ENCODE measurements at regions not wholly inside any gene's neighbourhood (a gene's known extent, or its start where the extent isn't known, plus 50 kb on each side); places are given as distances from the start of the nearest gene placed in this dataset.
A peak's percentile ranks its signal among the peaks of the same experiment; 100 is the strongest.

DNA sequence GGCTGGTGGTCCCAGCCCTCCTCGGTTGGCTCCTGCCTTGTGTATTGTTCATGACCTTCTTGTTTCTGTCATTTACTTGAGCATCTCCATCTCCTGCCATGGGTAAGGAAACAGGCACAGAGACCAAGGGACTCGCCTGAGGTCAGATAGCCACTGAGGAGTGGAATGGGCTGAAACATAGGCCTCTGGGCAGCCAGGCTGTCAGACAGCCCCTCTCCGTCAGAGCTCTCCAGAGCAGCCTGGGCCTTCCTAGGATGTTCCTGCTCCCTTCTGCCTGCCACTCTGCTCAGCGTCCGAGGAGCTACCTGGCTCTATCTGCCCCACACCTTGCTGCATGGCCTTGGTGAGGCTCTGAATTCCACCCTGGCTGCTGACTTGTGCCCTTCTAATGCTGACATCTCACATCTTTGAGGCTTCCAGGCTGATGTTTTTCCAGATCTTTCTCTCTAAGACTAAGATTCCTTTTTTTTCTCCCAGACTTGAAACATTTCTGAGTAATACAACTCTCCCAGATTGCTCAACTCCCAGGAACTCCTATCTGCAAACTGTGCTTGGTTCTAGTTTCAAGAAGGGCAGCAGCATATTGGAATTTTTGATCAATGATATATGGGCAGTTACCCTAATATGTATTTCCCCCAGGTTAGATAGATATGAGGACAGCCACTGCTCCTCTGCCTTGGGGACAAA is 67.7 kb downstream of the MCFD2 start:
- Histone ChIP-seq H3K27ac (ENCODE audit: low read depth, low read length) (peak overlapping the region; percentile 99), H3K27me3 (ENCODE audit: control insufficient read depth, insufficient read depth, low read length) (no peaks in the 10 kb centered on the region), H3K9me3 (ENCODE audit: control insufficient read depth, insufficient read depth, low read length) (peaks cover 1% of the 10 kb centered on the region; the same call in 1 of the 2 replicates), H3K4me3 (ENCODE audit: low read depth, low read length) (peak overlapping the region; percentile 29)
- TF ChIP-seq, protein P1, sequence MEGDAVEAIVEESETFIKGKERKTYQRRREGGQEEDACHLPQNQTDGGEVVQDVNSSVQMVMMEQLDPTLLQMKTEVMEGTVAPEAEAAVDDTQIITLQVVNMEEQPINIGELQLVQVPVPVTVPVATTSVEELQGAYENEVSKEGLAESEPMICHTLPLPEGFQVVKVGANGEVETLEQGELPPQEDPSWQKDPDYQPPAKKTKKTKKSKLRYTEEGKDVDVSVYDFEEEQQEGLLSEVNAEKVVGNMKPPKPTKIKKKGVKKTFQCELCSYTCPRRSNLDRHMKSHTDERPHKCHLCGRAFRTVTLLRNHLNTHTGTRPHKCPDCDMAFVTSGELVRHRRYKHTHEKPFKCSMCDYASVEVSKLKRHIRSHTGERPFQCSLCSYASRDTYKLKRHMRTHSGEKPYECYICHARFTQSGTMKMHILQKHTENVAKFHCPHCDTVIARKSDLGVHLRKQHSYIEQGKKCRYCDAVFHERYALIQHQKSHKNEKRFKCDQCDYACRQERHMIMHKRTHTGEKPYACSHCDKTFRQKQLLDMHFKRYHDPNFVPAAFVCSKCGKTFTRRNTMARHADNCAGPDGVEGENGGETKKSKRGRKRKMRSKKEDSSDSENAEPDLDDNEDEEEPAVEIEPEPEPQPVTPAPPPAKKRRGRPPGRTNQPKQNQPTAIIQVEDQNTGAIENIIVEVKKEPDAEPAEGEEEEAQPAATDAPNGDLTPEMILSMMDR (IDR thresholded peaks at IDR 0.05; ENCODE audit: low read depth, low read length), result no peak
- POLR2A ChIA-PET, result interaction anchor here (0.6 to 4.4 kb wide), 5 partner anchors 10 to 77 kb away, joined by 3 to 22 read pairs (median 4); no protein-coding TSS in a partner anchor
- no peak for DNase-seq (ENCODE audit: low read depth, low spot score)
- CTCF ChIA-PET, result interaction anchor here (1.3 kb wide), 2 partner anchors 29 to 71 kb away, joined by 3 to 4 read pairs; no protein-coding TSS in a partner anchor

DNA sequence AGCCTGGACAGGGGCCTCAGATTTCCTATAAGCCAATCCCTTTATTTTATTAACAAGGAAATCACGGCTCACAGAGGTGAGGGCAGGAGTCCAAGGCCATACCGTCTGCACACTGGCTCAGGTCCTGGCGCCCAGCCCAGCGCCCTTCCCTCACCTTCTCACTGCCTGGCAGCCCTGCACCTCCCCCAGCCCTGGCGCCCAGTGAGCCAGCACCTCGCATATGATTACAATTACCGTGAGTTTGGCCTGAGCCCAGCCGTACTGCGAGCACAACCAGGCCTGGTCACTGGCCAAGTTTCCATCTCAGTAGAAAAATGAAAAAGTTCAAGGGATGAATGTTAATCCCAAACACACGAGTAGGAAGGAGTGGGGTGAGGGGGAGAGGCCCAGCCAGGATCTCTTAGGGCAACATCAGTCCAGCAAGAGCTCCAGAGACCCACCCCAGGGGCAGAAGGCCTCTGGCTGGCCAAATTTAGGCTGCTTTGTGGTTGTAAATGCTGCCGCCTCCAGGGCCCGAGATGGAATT is 68.4 kb downstream of the MCFD2 start:
- peak overlapping the region; percentile 29; the same call in 1 of the 2 replicates for H3K4me3 ChIP-seq (ENCODE audit: low read depth, low read length)
- H3K27me3 ChIP-seq (ENCODE audit: control insufficient read depth, insufficient read depth, low read length), result no peaks in the 10 kb centered on the region
- DNase-seq (ENCODE audit: low read depth, low spot score), result peak; percentile 87
- H3K27ac ChIP-seq (ENCODE audit: low read depth, low read length), result peak overlapping the region; percentile 99
- no peaks in the 10 kb centered on the region for H3K9me3 ChIP-seq (ENCODE audit: control insufficient read depth, insufficient read depth, low read length)
- TF ChIP-seq, protein P1 (IDR thresholded peaks at IDR 0.05; ENCODE audit: low read depth, low read length), result peak; percentile 18; the same call in 1 of the 2 replicates
- ChIA-PET POLR2A (interaction anchor here (0.8 to 4.4 kb wide), 4 partner anchors 11 to 77 kb away, joined by 4 to 22 read pairs (median 4); no protein-coding TSS in a partner anchor), CTCF (interaction anchor here (1.3 kb wide), 1 partner anchor 71 kb away, joined by 3 read pairs; no protein-coding TSS in a partner anchor)

DNA sequence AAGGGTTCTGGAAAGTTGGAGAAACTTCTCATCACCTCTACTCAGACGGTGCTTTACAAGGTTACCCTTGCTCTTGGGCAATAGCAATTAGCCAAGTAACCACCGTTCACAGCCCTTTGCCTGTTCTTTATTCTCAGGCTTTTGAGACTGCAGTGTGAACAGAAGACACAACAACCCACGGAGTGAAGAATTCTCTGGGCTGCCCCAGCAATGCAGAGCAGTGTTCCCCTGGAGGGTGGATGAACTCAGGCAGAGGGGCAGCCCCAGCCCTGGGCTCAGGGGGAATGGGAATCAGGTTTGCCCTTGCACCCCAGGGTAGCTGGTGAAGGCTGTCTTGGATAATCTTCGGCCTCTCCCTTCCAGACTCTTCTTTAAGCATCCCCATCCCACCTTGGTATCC is 69.1 kb downstream of the MCFD2 start:
- DNase-seq (ENCODE audit: low read depth, low spot score), result no peak
- POLR2A ChIA-PET, result no interaction called here
- peak overlapping the region; percentile 99 for H3K27ac ChIP-seq (ENCODE audit: low read depth, low read length)
- no peaks in the 10 kb centered on the region for H3K27me3 ChIP-seq (ENCODE audit: control insufficient read depth, insufficient read depth, low read length)
- TF ChIP-seq, protein P1 (IDR thresholded peaks at IDR 0.05; ENCODE audit: low read depth, low read length), result no peak
- no peak overlapping the region for H3K4me3 ChIP-seq (ENCODE audit: low read depth, low read length)
- H3K9me3 ChIP-seq (ENCODE audit: control insufficient read depth, insufficient read depth, low read length), result no peaks in the 10 kb centered on the region
- CTCF ChIA-PET, result no interaction called here

DNA sequence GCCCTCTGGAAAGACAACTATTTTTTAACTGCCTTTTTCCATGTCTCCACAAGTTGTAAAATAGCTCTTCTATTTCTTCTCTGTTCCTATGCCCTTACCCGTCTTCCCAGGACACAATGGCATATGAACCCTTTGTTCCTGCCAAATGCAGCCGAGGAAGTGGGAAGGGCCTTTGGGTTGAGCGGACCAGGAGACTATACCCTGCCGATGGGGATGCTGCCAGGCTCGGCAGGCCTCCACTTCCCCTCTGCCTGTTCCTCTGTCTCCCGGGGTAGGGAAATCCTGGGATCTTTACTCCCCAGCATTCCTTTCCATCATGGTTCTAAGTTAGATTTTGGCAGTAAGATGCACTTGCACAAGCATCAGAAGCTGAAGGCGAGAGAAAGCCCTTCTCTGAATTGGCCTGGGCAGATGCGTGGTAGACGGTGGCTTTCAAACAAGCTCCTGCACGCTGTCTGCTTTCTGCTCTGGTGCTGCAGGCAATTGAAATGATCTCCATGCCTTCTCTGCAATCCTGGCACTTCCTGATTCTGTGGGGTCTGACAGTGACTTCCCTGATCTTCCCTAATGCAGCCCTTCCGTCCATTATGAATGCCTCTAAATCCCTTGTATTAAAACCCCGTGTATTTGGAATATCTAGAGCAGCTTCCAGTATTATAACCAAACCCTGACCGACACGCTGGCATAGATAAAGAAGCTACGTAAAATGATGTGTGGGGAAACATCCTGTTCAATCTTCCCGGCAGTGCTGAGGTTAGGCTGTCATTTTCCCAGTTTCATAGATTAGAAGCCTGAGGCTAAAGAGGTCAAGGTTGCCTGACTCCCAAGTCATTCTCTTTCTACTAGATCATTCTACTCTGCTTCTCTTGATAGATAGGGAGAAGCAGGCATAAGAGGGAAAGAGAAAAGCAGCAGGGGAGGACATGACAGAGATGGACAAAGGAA is 69.8 kb downstream of the MCFD2 start:
- Histone ChIP-seq H3K4me3 (ENCODE audit: low read depth, low read length) (no peak overlapping the region), H3K27ac (ENCODE audit: low read depth, low read length) (peak overlapping the region; percentile 99), H3K27me3 (ENCODE audit: control insufficient read depth, insufficient read depth, low read length) (no peaks in the 10 kb centered on the region), H3K9me3 (ENCODE audit: control insufficient read depth, insufficient read depth, low read length) (no peaks in the 10 kb centered on the region)
- CTCF ChIA-PET, result no interaction called here
- POLR2A ChIA-PET, result no interaction called here
- no peak for DNase-seq (ENCODE audit: low read depth, low spot score)
- TF ChIP-seq, protein P1 (IDR thresholded peaks at IDR 0.05; ENCODE audit: low read depth, low read length), result no peak
